Brain pericyte (primary cell): ENCODE measurements at regions not wholly inside any gene's neighbourhood (a gene's known extent, or its start where the extent isn't known, plus 50 kb on each side); places are given as distances from the start of the nearest gene placed in this dataset.

Source experiments
- DNase-seq: peaks from one replicate; pipeline ENCODE4 v3.0.0-alpha.2; 2012; ENCODE audit warnings: low read depth, low spot score

DNA sequence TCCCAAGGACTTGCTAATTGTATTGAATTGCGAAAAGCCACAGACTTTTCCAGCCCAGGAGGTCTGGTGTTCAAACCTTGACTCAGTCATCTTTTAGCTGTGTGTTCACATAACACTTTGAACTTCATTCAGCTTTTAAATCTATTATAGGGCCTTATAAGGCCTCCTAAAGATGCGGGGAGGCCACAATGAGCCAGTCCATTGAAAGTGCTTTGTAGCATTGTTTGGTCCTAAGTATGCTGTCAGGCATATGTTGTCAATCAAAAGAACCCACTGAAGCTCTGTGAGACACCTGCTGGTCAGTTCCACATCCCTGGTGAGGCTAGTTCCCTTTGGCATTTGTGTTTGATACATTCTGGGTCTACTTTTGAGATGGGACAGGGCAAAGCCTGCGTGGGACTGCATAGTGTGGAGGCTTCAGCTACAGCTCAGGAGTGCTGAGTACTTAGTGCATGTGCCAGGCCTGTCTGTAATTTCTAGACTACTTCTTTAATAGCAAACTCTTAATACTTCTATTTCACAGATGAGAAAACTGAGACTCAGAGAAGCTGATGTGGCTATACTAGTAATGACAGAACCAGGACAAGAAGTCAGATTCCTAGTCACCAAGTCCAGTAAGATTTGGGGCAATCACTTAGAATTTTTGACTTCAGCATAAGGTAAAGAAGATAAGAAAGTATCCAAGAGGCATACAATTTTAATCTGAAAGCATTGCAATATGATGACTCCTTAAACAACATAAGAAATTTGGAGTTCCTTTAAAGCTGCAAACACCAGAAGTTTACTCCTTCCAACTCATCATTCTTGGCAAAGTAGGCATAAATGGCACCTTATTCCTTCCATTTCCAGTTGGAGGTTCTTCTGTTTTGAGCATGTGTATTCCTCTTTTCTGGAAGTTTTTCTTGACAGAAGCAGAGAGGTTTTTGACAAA lies 213.0 kb downstream of the PDCD6IP start:
- DNase-seq: no peak

DNA sequence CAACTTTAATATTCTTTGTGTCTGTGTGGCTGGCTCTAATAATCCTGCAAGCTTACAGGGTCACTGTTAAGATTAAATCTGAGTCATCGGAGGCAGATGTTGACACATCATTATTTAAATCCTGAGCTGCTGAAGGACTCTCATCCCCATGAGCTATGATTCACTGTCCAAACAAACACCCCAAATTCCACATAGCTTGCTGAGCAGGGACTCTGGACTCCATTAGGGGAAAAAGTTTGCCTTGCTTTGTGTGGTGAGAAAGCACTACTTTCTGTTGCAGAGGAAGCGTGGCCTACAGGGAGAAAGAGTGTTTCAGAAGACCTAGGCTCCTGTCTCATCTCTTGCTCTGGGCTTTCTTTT lies 213.7 kb downstream of the PDCD6IP start:
- peak; percentile 89 for DNase-seq

GRCh38 chr3:34013818-34014570 lies 215.6 kb downstream of the PDCD6IP start:
- no peak for DNase-seq

GRCh38 chr3:34015204-34016142 lies 217.0 kb downstream of the PDCD6IP start:
- no peak for DNase-seq

DNA sequence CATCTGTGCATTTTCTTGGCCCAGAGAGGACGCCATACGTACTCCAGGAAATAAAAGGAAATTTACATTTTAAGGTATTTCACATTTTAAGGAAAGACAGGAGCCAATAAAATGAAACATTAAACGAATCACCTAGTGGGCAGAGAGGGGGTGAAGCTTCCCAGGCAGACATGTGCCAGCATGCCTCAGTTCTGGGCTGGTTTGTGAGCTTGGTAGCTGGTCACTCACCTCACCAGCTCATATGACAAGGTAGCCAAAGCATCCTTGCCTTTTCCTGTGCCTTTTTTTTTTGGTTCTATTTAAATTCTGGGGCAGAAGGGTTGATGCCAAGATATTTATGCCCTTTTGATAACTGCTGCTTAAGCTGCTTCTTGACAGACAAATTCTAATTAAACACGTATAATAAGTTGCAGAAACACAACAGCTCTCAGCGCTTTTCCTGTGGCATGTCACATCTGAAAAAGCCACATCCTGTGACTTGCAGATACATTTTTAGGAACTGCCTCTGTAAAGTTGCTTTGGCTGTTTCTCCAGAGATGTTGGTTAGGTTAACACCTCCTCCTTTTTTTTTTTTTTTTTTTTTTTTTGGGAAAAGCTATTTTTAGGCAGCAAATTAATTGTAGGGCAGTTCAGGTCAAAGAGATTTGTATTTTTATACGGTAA lies 218.6 kb downstream of the PDCD6IP start:
- no peak for DNase-seq

GRCh38 chr3:34017757-34018156 lies 219.3 kb downstream of the PDCD6IP start:
- DNase-seq: no peak

DNA sequence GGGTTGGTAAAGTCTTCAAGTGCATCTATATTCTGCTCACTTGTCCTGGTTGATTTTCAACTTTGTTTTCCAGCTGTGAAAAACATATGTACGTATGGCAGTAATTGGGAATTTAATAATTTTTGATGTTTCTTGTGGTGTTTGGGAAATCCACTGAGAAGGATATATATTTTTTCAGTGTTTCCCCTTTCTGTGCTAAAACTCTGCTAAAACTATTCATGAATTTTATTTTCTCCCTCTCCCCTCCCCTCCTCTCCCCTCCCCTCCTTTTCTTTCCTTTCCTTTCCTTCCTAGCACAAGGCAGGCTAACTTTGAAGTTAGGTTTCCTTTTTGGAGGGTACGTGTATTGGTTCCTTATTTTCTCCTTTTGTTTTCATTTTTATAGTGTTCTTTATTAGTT lies 220.7 kb downstream of the PDCD6IP start:
- DNase-seq: no peak

GRCh38 chr3:34020170-34020569 lies 221.7 kb downstream of the PDCD6IP start:
- no peak for DNase-seq

DNA sequence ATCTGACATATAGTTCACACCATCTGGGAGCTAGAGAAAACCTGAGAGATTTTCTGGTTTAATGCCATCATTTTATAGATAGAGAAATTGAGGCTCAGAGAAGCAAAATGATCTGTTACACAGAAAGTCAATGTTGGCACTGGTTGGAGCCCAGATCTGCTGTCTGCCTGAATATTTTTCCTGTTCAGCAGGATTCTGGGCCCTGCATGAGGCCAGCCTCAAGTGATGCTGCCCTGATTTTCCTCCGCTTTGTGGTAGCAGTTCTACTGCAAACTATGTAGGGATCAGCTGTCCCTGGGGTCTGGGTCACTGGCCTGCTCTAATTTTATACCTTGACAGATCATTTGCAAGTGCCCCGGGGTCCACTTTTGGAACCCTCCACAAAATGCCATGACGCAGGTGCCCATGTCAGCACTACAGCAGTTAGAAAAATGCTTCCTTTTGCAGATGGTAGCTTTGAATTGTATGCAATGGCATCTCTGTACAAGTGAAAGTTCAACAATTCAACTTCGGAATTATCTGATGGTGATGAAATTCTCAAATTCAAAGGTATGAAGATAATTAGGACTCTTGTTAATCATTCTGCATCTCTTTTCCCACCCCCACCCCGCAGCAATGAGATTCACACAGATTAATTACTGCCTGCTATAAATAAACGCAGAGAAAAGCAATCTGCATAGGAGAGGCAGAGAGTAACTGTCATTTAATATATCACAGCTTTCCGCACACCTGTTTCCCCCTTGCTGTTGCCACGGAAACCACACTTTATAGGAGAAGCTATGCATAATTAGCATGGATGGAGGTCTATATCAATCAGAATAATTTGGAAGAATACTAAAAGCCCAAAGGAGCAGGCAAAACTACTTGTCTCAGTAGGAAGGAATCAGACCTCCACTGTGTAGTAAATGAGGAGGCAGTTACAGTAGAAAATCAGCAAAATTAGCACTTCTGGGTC lies 222.6 kb downstream of the PDCD6IP start:
- no peak for DNase-seq

- DNase-seq: no peak
These were observed 223.7 kb downstream of the PDCD6IP start for GRCh38 chr3:34022147-34022546.

- no peak for DNase-seq
These were observed 226.2 kb downstream of the PDCD6IP start for GRCh38 chr3:34024447-34025240.

- DNase-seq: no peak
These were observed 235.4 kb downstream of the PDCD6IP start for GRCh38 chr3:34033839-34034238.

GRCh38 chr3:34034840-34035239 lies 236.4 kb downstream of the PDCD6IP start:
- DNase-seq: no peak

DNA sequence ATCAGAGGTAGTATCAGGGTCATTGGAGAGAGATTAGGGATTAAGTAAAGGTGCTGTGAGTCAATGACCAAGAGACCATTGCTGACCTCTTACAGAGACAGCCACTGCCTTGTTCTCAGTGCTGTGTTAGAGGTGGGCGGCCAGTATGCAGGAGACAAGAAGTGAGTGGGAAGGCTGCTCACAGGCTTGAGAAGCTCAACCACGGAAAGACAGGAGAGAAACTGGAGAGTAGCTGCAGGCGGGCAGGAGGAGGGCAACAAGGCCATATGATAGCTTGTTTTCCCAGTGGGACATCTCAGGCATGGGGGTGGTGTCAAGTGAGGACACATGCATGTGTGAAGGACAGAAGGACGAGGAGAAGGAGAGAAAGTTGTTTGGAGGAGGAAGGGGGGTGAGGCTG lies 237.3 kb downstream of the PDCD6IP start:
- DNase-seq: no peak

GRCh38 chr3:34037260-34037659 lies 238.8 kb downstream of the PDCD6IP start:
- DNase-seq: no peak

DNA sequence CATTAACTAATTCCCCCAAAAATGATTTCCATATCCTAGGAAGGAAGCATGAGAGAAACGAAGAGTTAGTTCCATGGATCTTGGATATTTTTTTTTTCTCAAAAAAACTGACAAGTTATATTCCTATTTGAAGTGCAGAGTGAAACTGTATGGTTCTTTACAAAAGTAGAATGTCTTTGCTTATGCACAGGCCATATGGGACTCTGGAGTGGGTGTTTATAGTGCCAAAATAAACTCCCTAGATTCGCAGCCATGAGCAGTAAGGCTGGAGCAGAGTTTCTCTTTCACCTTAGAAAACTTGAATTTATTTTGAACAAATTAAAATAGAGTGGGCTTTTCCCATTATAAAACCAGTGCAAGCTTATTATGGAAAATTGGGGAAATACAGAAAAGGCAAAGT lies 239.7 kb downstream of the PDCD6IP start:
- DNase-seq: no peak

- no peak for DNase-seq
These were observed 247.7 kb downstream of the PDCD6IP start for GRCh38 chr3:34046154-34046553.

DNA sequence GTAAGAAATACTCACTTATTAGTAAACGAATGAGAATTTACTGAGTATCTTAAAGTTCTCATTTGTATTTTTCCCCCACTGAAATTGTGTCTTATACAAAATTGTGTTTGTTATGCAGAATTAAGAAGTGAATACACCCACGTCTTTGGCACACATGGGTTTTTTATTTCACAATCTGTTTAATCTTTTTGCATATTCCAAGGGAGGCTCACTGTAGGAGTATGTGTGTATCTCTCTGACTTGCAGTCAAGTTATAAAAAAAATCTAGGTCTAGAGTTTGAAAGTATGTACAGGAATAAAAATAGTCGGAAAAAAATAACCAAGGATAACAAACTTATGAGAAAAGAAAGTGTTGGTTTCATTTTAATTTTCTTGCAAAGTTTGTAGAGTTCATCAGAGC lies 255.2 kb downstream of the PDCD6IP start:
- no peak for DNase-seq

DNA sequence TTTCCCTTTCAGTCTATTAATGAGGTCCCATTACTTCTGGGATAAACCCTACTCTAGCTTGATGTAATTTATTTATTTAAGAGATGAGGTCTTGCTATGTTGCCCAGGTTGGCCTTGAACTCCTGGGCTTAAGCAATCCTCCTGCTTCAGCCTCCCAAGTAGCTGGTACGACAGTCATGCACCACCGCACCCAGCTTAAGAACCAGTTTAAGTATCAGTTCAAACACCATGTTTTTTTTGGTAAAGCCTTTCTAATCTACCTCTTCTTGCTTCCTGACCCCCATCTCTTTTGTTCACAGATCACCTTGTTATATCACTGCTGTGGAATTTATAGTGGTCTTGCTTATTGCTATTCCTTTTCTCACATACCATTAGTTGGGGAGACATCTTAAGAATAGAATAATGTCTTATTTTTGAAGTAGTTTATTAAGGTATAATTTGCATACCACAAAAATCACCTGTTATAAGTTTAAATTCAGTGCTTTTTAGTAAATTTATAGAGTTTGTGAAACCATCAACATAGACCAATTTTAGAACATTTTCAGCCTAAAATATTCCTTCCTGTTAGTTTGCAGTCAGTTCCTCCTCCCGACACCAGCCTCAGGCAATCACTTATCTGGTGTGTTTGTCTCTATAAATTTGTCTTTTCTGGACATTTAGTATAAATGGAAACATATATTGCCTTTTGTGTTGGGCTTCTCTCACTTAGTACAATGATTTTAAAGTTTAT lies 257.9 kb downstream of the PDCD6IP start:
- DNase-seq: no peak
